Stimulated activated naive CD4-positive, alpha-beta T cell (primary cell): ENCODE measurements at regions not wholly inside any gene's neighbourhood (a gene's known extent, or its start where the extent isn't known, plus 50 kb on each side); places are given as distances from the start of the nearest gene placed in this dataset.

ENCODE experiments used
- DNase-seq, 6 experiments: peaks; one replicate each; lab custom pipeline; 2025; lab: John Stamatoyannopoulos, UW

DNA sequence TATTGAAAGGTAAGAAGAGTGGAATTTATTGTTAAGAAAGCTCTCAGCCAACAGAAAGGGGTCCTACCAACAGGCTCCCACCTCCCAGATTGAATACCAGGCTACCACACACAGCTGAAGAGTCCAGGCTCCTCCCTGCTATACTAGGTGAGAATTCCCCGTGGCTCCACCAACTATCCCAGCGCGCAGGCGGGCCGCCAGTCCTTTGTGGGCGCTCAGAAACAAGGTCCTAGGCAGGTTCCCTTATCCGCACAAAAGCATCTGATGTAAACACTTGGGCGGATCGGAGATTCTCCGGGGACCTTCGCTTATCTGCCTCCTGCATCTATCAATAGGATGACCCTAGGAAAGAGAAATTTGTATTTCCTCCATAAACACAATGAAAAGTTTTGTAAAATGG lies 423.9 kb upstream of the ADGRL4 start:
- no peak for DNase-seq

- no peak for DNase-seq
These were observed 416.2 kb upstream of the ADGRL4 start for GRCh38 chr1:79422726-79423125.

DNA sequence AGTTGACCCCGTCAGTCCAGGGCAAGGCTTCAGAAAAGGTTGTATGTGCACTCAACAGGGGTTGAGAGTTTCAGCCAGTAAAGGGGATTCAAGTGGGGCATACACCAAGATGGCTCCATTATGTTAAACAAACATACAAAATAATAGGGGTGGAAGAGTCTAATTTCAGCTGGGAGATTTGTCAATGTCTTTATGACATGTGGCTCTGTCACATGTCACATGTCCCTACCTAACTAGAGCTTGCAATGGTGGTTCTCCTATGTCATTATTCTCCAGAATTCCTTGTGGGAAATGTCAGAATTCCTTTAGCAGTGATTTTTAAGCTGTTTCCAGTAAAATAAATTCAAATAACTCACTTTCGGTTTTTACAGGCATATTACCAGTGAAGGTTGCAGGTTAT lies 392.0 kb upstream of the ADGRL4 start:
- DNase-seq = no peak

GRCh38 chr1:79396901-79397300 lies 390.4 kb upstream of the ADGRL4 start:
- no peak for DNase-seq

DNA sequence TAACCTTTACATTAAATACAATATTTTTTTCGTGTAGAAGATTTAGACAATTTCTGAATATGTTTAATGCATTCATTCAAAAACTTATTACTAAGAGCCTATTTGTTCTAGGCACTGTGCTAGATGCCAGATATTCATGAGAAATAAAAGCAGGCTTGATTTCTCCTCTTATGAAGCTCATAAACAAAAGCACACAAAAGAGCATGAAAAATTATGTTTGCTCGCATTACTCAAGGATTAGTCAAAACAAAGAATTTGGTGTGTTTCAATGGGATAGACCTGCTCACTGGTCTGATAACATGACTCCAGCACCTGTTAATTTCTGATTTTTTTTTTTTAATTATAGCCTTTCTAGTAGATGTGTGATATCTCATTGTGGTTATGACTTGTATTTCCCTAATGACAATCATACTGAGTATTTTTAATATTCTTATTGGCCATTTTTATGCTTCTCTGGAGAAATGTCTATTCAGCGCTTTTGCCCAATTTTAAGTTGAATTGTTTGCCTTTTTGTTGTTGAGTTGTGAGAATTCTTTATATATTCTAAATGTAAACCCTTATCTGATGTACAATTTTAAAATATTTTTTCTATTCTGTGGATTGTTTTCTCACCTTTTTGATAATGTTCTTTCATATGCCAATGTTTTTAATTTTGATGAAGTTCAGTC lies 382.3 kb upstream of the ADGRL4 start:
- DNase-seq = no peak

GRCh38 chr1:79386730-79387129 lies 380.2 kb upstream of the ADGRL4 start:
- no peak for DNase-seq

GRCh38 chr1:79380078-79380477 lies 373.5 kb upstream of the ADGRL4 start:
- DNase-seq = no peak

DNA sequence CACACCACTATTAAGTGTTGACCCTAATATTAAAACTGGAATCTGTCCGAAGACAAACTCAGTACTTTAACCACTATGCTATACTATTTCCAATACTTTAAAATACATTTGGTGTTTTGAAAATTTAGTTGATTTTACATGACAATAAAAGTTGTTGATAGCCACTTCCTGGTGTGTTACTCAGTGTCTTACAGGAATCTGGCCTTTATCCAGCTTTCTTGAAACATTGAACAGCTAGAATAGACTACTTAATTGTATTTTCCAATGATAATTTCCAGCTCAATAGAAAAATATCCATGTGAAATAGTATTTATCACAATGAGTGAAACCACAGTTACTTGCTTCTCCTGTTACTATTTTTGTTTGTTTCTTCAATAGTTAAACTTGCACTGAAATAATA lies 369.6 kb upstream of the ADGRL4 start:
- no peak for DNase-seq

DNA sequence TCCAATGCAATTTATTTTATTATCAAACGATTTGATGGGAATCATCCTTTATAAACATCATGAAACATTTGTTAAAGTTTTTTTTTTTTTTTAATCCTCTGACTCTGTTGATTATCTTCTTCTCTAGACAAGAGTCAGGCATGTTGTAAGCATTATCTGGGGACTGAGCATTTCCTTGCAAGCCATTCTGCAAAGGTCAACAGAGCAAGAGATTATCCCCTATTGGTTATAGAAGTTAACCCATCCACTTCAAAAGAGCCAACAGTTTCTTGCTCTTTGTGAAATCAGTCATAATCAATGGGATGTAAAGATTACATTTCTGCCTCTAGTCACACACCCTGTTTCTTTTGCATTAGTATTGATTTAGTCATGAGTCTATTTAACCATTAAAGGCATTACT lies 368.8 kb upstream of the ADGRL4 start:
- DNase-seq = no peak

DNA sequence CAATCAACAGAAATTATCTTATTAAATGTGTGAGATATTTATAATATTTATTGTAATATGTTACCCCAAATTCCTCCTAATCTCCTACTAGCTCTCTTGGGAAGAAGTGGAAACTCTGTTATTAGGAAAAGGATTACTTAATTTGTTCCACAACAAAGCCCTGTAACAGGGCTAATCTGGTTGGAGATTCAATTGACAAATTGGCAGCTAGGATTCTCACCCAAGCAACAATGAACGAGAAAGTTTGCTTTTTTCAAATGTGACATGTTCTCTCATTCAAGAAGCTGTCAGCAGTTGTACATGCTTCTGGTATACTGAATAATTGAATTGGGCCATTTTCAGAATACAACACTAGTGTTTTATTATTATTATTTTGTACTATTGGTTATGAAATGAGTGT lies 367.9 kb upstream of the ADGRL4 start:
- DNase-seq = no peak

DNA sequence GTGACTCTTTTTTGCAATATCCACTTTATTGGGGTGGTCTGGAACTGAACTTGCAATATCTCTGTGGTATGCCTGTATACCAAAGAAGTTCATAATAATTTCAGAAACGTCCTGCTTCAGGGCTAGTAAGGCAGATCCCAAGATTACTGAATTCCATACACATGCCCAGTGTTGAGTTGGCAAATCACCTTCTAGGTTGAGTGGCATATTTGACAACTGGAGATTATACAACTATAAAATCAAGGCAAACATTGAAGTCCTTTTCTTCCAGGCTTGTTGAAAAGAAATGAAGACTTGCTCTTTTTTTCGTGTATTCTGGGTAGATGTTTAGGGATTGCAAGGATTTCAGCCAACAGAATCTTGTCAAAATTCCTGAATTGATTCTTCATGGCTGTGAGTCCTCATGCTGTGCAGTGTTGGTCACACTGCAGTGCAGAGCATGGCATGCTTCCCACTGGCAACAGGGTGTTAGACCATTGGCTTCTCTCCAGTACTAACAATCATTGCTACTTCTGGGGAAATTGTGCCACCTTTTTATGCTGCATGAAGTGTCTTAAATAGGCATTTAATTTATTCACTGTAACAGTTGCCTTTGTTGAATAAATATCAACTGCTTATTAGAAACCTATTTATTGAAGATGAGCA lies 367.1 kb upstream of the ADGRL4 start:
- DNase-seq = no peak

GRCh38 chr1:79371802-79372201 lies 365.3 kb upstream of the ADGRL4 start:
- DNase-seq = no peak

DNA sequence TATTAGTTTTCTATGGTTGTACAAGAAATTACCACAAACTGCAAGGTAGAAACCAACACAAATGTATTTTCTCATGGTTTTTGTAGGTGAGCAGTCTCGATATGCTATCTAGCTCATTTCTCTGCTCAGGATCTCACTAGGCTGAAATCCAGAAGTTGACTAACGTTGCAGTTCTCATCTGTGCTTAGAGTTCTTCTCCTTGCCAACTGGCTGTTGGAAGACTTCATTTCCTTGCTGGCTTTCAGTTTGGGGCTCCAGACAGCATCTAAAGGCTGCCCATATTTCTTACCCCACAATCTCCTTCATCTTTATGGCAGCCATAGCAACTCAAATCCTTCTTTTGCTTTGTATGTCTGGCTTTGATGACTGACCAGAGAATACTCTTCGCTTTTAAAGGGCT lies 362.6 kb upstream of the ADGRL4 start:
- DNase-seq = no peak

DNA sequence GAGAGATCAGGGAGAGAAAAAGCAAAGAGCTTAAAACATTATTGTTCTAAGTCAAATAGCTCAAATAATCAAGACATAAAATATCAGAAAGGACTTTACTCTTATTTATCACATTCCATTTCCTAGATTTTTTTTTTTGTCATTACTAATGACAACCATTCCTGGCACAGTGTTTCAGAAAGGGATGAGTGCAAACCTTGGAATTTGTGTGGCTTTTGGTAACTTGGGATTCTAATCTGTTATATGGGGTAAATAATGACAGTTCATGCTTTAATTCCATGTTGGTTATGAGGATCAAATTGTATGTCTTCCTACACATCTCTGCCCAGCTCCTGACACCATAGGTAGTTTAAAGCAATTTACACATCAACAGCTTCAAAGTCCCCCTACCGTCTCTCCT lies 358.4 kb upstream of the ADGRL4 start:
- no peak for DNase-seq

DNA sequence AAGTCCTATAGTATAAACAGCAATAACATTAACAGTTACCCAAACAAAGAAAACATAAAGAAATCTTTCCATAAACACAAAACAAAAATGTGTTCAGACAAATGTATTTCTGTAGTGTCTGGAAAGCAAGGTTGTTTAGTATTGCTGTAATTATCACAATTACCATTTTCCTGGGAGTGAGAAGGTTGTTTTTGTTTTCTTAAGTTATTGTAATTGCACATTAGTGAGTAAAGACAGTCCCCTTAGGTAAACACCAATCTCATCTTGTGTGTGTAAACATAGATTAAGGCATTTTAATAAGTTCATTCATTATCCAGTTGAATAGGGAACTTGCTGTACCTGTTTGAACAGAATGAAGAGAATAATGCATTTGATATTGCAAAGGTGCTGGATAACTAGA lies 356.9 kb upstream of the ADGRL4 start:
- no peak for DNase-seq

- DNase-seq = no peak
These were observed 355.9 kb upstream of the ADGRL4 start for GRCh38 chr1:79362470-79362869.

- no peak for DNase-seq
These were observed 348.6 kb upstream of the ADGRL4 start for GRCh38 chr1:79355090-79355489.

GRCh38 chr1:79353224-79353623 lies 346.7 kb upstream of the ADGRL4 start:
- no peak for DNase-seq

GRCh38 chr1:79326875-79327274 lies 320.3 kb upstream of the ADGRL4 start:
- no peak for DNase-seq

DNA sequence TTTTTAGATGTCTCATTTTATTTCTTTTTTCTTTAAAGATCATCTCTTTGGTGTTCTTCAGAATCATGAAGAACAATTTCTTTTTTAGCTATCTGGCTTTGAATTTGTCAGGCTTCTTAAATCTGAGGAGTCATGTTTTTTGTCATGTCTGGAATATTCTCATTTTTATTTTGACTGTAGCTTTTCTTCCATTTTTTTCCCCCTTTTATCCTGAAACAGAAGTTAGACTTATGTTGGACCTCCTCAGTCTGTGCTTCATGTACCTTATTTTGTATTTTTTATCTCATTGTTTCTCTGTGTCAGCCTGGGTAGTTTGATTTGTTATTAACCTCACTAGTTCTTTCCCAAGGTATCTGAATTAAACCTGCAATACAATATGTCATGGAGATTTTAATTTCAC lies 319.2 kb upstream of the ADGRL4 start:
- DNase-seq = no peak

- DNase-seq = no peak
These were observed 318.6 kb upstream of the ADGRL4 start for GRCh38 chr1:79325126-79325525.

GRCh38 chr1:79323239-79324025 lies 316.9 kb upstream of the ADGRL4 start:
- DNase-seq = no peak

DNA sequence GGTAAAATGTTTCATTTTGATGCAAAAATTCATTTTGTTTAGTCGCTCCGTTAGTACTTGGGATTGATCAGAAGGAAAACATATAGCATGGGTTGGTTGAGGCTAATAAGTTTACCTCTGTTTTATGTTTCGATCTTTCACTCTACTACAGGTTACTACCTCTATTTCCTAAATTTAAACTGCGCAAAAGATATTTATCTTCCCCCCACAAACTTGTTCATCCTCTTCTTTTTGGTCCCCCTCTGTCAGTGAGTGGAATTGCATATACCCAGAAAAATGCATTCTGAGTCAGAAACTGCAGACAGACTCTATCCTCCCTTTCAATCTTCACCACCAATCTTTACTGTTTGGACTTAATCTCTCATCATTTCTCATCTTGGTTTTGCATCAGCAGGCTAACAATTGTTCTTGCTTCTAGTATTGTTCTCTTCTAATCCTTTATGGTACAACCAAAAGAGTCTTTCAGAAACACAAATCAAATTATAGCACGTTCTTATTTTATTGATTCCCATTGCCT lies 316.0 kb upstream of the ADGRL4 start:
- no peak for DNase-seq
